ENCODE measurements at regions not wholly inside any gene's neighbourhood (a gene's known extent, or its start where the extent isn't known, plus 50 kb on each side); places are given as distances from the start of the nearest gene placed in this dataset.
"Not testable (repeated sequence)": the region's sequence is repeated elsewhere in the genome, so short reads cannot be mapped to it uniquely, and the experiment has no call there.

GRCh38 chr7:149633976-149634945 lies 136.7 kb upstream of the ZNF746 start:
- no peak for DNase-seq
- Mint-ChIP-seq H3K27me3 (peaks cover 18% of the 10 kb centered on the region), H3K27ac (no peak overlapping the region), H3K9me3 (no peaks in the 10 kb centered on the region), H3K4me3 (no peak overlapping the region), H3K4me1 (ENCODE audit: low read depth) (no peaks in the 10 kb centered on the region), H3K36me3 (ENCODE audit: low read depth) (no peaks in the 10 kb centered on the region)

GRCh38 chr7:149628361-149629149 lies 130.9 kb upstream of the ZNF746 start:
- H3K4me3 Mint-ChIP-seq; DNase-seq; H3K27ac Mint-ChIP-seq; H3K9me3 Mint-ChIP-seq; H3K36me3 Mint-ChIP-seq (ENCODE audit: low read depth); H3K4me1 Mint-ChIP-seq (ENCODE audit: low read depth): not testable (repeated sequence)
- peaks cover 12% of the 10 kb centered on the region for H3K27me3 Mint-ChIP-seq

GRCh38 chr7:149627911-149628310 lies 130.3 kb upstream of the ZNF746 start:
- Mint-ChIP-seq H3K4me1 (ENCODE audit: low read depth) (peaks cover 16% of the 10 kb centered on the region), H3K4me3 (no peak overlapping the region), H3K9me3 (no peaks in the 10 kb centered on the region), H3K27ac (no peak overlapping the region), H3K36me3 (ENCODE audit: low read depth) (peaks cover 8% of the 10 kb centered on the region), H3K27me3 (peaks cover 10% of the 10 kb centered on the region)
- no peak for DNase-seq

DNA sequence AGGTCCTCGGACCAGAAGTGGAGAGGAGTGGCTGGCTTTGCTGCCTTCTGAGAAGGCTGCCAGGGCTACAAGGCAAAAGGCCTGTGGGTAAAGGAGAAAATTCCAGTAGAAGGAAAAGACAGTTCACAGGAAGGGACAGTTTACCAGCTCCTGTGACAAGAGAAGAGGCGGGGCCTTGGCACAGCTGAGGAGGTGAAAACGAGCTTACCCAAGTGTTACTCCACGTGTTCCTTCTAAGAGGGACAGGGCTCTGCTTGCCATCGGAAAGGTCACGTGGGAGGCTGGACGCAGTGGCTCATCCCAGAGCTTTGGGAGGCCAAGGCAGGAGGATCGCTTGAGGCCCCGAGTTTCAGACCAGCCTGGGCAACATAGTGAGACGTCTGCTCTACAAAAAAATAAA lies 129.4 kb upstream of the ZNF746 start:
- Mint-ChIP-seq H3K27me3 (peaks cover 10% of the 10 kb centered on the region), H3K4me1 (ENCODE audit: low read depth) (peaks cover 26% of the 10 kb centered on the region), H3K9me3 (no peaks in the 10 kb centered on the region), H3K27ac (no peak overlapping the region), H3K36me3 (ENCODE audit: low read depth) (peaks cover 15% of the 10 kb centered on the region), H3K4me3 (no peak overlapping the region)
- DNase-seq, result no peak

GRCh38 chr7:149625947-149626392 lies 128.4 kb upstream of the ZNF746 start:
- Mint-ChIP-seq H3K9me3 (no peaks in the 10 kb centered on the region), H3K4me3 (no peak overlapping the region), H3K36me3 (ENCODE audit: low read depth) (peaks cover 25% of the 10 kb centered on the region), H3K4me1 (ENCODE audit: low read depth) (peaks cover 36% of the 10 kb centered on the region), H3K27me3 (peaks cover 10% of the 10 kb centered on the region), H3K27ac (no peak overlapping the region)
- no peak for DNase-seq

- Mint-ChIP-seq H3K27me3 (peaks cover 10% of the 10 kb centered on the region), H3K9me3 (no peaks in the 10 kb centered on the region), H3K27ac (peak overlapping the region; percentile 61)
Observed at GRCh38 chr7:149625340-149625946, 127.8 kb upstream of the ZNF746 start.

DNA sequence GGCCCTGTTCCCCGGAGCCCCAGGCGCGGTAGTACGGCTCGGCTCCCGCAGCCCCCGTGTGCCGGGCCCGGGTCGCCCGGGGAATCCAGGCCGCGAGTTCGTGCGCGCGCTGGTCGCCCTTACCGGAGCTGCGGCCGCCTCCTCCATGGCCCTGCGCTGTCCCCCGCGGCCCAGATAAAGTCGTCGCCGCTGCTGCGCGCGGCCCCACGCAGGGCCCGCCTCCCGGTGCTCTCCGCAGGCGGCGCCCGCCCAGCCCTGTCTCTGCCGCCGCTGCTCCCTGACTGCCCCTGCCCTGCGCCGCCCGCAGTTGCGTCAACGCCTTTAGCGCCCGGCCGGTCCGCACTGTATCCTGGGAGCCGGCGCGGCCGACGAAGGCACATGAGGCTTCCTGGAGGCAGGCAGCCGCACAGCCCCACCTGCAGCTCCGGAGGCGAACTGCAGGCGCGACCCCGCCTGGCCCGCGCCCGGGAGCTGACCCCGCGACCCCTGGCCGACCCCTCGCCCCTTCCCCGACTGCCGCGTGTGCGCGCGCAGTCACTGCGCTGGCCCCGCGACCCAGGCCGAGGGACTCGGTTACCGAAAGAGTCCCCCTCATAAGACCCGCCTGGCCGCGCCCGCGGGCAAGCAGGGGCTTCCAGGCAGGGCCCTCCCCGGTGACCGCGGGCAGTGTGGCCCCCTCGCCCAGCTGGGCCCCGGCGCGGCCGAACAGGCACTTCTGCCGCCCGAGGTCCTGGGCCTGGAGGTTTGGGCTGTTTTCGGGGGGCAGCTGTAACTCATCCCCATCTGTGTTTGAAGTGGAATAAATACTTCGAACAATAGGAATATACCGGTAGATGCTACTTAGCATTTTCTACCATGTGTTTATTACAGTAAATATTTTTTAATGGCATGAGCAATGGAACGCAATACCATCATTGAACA lies 127.1 kb upstream of the ZNF746 start:
- peak overlapping the region; percentile 86 for H3K27ac Mint-ChIP-seq
- H3K4me3 Mint-ChIP-seq, result peak overlapping the region; percentile 83
- no peaks in the 10 kb centered on the region for H3K9me3 Mint-ChIP-seq
- peak; percentile 94 for DNase-seq
- peaks cover 46% of the 10 kb centered on the region for H3K4me1 Mint-ChIP-seq (ENCODE audit: low read depth)
- peaks cover 38% of the 10 kb centered on the region for H3K36me3 Mint-ChIP-seq (ENCODE audit: low read depth)
- peaks cover 10% of the 10 kb centered on the region for H3K27me3 Mint-ChIP-seq

More at GRCh38 chr7:149625340-149625946, 127.8 kb upstream of the ZNF746 start:
- Mint-ChIP-seq H3K36me3 (ENCODE audit: low read depth) (peaks cover 30% of the 10 kb centered on the region), H3K4me3 (peak overlapping the region; percentile 83), H3K4me1 (ENCODE audit: low read depth) (peaks cover 41% of the 10 kb centered on the region)
- DNase-seq, result peak; percentile 73

GRCh38 chr7:149624006-149624405 lies 126.4 kb upstream of the ZNF746 start:
- H3K4me1 Mint-ChIP-seq (ENCODE audit: low read depth), result peaks cover 49% of the 10 kb centered on the region
- DNase-seq, result peak; percentile 66
- no peaks in the 10 kb centered on the region for H3K9me3 Mint-ChIP-seq
- peak overlapping the region; percentile 93 for H3K27ac Mint-ChIP-seq
- H3K4me3 Mint-ChIP-seq, result peak overlapping the region; percentile 93
- peaks cover 10% of the 10 kb centered on the region for H3K27me3 Mint-ChIP-seq
- H3K36me3 Mint-ChIP-seq (ENCODE audit: low read depth), result peaks cover 44% of the 10 kb centered on the region

DNA sequence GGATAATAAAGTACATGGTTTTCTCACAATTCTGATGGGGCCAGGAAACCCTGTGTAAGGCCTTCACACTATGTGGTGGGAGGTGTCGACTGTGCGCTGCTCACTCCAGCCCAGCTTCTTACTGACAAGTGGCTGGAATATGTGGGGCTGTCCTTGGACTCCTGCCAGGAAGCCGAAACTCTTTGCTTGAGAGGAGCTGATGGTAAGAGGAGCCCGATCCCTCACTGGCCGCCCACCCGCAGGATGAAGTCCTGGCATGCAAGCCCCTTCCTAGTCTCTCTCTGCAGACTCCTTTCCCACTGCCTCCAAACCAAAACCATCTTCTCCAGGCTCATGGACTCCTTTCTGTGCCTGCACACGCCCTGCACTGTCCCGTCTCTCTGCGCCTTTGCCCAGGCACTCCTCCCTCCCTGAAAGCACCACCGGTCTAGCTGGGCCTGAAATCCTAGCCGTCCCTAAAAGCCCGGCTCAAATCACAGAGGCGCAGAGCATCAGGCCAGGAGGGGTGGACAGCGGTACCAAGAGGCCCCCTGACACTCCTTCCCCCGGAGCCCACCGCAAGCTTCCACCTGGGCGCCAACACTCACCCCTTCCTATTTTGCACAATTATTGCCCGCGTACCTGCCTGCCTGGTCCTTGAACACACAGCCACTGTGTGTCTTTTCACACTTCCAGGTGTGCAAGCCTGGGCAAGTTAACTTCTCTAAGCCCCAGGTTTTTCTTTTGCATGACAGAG lies 125.8 kb upstream of the ZNF746 start:
- Mint-ChIP-seq H3K4me3 (peak overlapping the region; percentile 93), H3K4me1 (ENCODE audit: low read depth) (peaks cover 49% of the 10 kb centered on the region), H3K36me3 (ENCODE audit: low read depth) (peaks cover 50% of the 10 kb centered on the region), H3K27ac (peak overlapping the region; percentile 93)
- not testable (repeated sequence) for DNase-seq, H3K9me3 Mint-ChIP-seq, H3K27me3 Mint-ChIP-seq

DNA sequence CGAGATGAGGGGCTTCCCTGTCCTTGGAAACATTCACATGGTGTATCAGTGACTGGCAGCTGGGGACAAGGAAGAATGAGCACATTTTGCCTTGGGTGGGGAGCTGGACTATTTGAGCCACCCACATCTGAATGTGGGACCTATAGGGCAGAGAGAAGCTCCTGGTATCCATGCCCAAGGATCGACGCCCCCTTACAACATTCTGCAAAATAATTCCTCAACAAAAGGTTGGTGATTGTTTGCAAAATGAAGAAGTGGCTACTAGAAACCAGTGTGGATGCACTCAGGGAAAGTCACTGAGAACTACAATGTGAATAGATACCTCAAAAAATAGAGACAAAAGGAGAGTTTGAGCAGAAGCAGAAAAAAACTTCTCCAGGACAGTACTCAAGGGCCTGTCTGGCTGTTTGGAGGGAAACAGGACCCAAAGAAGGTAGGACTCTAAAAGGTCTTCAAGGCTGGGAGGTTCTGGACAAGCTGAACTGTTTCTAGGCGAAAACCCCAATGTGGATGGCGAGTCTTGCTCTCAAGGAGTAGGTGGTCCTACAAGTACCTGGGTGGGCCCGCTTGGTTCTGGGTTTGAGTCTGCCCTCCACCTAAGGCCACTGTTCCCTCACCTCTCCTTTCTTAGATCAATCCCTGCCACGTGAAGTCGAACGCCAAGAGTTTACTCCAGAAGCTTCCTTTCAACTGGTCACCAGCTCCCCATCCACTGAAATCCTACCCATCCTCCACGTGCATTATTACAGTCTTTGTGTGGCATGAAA lies 125.0 kb upstream of the ZNF746 start:
- no peak for DNase-seq
- Mint-ChIP-seq H3K27ac (peak overlapping the region; percentile 93), H3K36me3 (ENCODE audit: low read depth) (peaks cover 58% of the 10 kb centered on the region), H3K4me3 (peak overlapping the region; percentile 93), H3K9me3 (no peaks in the 10 kb centered on the region), H3K4me1 (ENCODE audit: low read depth) (peaks cover 49% of the 10 kb centered on the region), H3K27me3 (peaks cover 5% of the 10 kb centered on the region)

DNA sequence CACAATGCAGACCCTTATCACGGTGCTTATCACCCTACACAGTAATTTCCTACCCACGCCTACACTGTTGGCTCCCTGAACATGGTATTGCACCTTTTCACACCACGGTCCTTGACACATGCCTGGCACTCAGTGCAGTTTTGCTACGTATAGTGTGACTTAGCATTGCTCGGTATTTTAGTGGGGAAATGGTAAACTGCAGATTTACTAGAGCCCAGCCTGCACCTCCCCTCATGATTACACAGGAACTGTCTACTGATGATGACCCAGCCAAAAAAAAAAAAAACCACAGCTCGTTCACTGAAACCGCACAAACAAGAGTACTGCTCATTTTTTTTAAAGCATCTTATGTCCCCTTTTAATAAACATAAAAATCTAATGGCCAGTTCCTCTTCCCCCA lies 124.2 kb upstream of the ZNF746 start:
- DNase-seq, result peak; percentile 40
- no peaks in the 10 kb centered on the region for H3K9me3 Mint-ChIP-seq
- peaks cover 2% of the 10 kb centered on the region for H3K27me3 Mint-ChIP-seq
- H3K36me3 Mint-ChIP-seq (ENCODE audit: low read depth), result peaks cover 67% of the 10 kb centered on the region
- H3K4me1 Mint-ChIP-seq (ENCODE audit: low read depth), result peaks cover 52% of the 10 kb centered on the region
- H3K27ac Mint-ChIP-seq, result peak overlapping the region; percentile 93
- H3K4me3 Mint-ChIP-seq, result peak overlapping the region; percentile 93

DNA sequence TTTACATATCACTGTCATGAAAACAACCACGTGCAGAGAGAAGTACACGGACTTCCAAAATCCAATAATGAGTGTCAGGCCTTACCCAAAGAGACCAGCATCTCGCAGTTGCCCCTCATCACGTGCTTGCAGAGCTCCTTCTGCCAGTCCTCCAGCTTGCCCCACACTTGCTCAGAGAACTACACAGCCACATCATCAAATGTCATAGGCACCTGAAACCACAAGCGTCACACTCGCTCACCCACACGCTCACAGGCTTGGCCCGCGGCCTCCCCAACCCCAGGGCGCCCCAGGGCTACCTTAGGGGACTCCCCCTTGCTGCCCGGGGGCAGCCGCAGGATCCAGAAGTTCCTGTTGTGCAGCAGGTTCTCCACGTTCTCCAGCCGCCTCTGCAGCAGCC lies 123.4 kb upstream of the ZNF746 start:
- H3K36me3 Mint-ChIP-seq (ENCODE audit: low read depth), result peaks cover 75% of the 10 kb centered on the region
- H3K4me1 Mint-ChIP-seq (ENCODE audit: low read depth), result peaks cover 52% of the 10 kb centered on the region
- no peaks in the 10 kb centered on the region for H3K27me3 Mint-ChIP-seq
- no peaks in the 10 kb centered on the region for H3K9me3 Mint-ChIP-seq
- peak overlapping the region; percentile 93 for H3K4me3 Mint-ChIP-seq
- H3K27ac Mint-ChIP-seq, result peak overlapping the region; percentile 93
- DNase-seq, result peak; percentile 76

Measured in activated T-cell treated with anti-CD3 and anti-CD28 coated beads, Interleukin-2, amount 50 U/mL, for 24 hours (primary cell).